Activated B cell treated with CpG ODN at 0.5 μM for 24 hours (primary cell): ENCODE measurements at regions not wholly inside any gene's neighbourhood (a gene's known extent, or its start where the extent isn't known, plus 50 kb on each side); places are given as distances from the start of the nearest gene placed in this dataset.
A peak's percentile ranks its signal among the peaks of the same experiment; 100 is the strongest.

Experiments
- ATAC-seq: fragments of 200-7000 bp; cut with Tn5 transposase; one replicate; pipeline ENCODE4 v1.10.0; 2021; ENCODE audit warnings: low read depth, mild to moderate bottlenecking, moderate library complexity
- CTCF ChIA-PET: fragments of 350-600 bp; sonication (Branson Sonifier 250); formaldehyde crosslinking; loops from one replicate; lab custom pipeline; 2021; ENCODE audit warnings: antibody characterized with exemption; lab: Charles Lee
- POLR2A ChIA-PET: fragments of 350-600 bp; sonication (Branson Sonifier 250); formaldehyde crosslinking; loops from one replicate; lab custom pipeline; 2021; ENCODE audit warnings: antibody characterized with exemption; lab: Charles Lee
- DNase-seq: peaks from one replicate; pipeline ENCODE4 v3.0.0; 2022
- H3K27ac Mint-ChIP-seq: one replicate; pipeline ENCODE4 v1.8.0; 2020; ENCODE audit warnings: mixed read lengths
- H3K27me3 Mint-ChIP-seq: one replicate; pipeline ENCODE4 v1.8.0; 2021; ENCODE audit warnings: mixed read lengths
- H3K36me3 Mint-ChIP-seq: one replicate; pipeline ENCODE4 v1.8.0; 2021; ENCODE audit warnings: low read depth, mixed read lengths
- H3K4me1 Mint-ChIP-seq: one replicate; pipeline ENCODE4 v1.8.0; 2021; ENCODE audit warnings: mixed read lengths
- H3K4me3 Mint-ChIP-seq: one replicate; pipeline ENCODE4 v1.8.0; 2020; ENCODE audit warnings: mild to moderate bottlenecking, mixed read lengths
- H3K9me3 Mint-ChIP-seq: one replicate; pipeline ENCODE4 v1.8.0; 2020; ENCODE audit warnings: mixed read lengths
- intact Hi-C: fragments of 100-400 bp; cut with micrococcal nuclease; formaldehyde crosslinking; loops from one replicate; pipeline ENCODE4 v1.15.1; 2024
- TF ChIP-seq, protein P1 (sequence below): fragments of 200-600 bp; IDR thresholded peaks from one replicate; pipeline ENCODE4 v1.8.0; 2022; ENCODE audit warnings: antibody characterized with exemption, mild to moderate bottlenecking

DNA sequence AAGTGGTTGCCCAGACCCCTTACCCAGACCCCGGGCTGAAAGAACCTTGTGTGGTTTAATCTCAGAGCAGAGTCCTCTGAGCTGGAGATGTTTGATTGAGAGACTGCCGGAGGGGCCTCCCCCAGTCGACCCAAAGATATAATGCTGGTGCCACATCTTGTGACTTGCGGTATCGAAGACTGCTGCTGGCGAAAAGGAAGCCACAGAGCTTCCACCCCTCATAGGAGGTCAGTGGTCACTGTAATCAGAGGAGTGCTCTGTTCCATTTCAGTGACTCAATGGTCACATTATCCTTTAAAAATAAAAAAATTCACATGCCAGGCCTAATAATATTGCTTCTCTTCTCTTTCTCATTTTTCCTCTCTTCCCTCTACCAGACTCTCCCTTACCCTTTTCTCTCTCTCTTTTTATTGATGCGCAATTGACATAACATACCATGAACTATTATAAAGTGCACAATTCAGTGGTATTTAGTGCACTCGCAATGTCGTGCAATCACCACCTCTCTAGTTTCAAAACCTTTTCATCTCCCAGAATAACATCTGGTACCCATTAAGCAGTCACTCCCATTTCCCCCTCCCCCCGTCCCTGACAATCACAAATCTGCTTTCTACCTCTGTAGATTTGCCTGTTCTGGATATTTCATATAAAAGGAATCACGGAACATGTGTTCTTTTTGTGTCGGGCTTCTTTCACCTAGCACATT is 52.6 kb upstream of the LYST start:
- ChIA-PET POLR2A (interaction anchor here (1.3 kb wide), 1 partner anchor 51 kb away, joined by 4 read pairs; no protein-coding TSS in a partner anchor), CTCF (no interaction called here)
- Mint-ChIP-seq H3K27me3 (no peaks in the 10 kb centered on the region), H3K9me3 (no peaks in the 10 kb centered on the region), H3K27ac (no peak overlapping the region), H3K4me3 (no peak overlapping the region), H3K36me3 (no peaks in the 10 kb centered on the region), H3K4me1 (peaks cover 58% of the 10 kb centered on the region)
- DNase-seq (no peak), ATAC-seq (no peak)
- intact Hi-C loops: loop anchor here (2.0 kb wide), 1 partner anchor 14 kb away; no protein-coding TSS in a partner anchor
- TF ChIP-seq, protein P1, sequence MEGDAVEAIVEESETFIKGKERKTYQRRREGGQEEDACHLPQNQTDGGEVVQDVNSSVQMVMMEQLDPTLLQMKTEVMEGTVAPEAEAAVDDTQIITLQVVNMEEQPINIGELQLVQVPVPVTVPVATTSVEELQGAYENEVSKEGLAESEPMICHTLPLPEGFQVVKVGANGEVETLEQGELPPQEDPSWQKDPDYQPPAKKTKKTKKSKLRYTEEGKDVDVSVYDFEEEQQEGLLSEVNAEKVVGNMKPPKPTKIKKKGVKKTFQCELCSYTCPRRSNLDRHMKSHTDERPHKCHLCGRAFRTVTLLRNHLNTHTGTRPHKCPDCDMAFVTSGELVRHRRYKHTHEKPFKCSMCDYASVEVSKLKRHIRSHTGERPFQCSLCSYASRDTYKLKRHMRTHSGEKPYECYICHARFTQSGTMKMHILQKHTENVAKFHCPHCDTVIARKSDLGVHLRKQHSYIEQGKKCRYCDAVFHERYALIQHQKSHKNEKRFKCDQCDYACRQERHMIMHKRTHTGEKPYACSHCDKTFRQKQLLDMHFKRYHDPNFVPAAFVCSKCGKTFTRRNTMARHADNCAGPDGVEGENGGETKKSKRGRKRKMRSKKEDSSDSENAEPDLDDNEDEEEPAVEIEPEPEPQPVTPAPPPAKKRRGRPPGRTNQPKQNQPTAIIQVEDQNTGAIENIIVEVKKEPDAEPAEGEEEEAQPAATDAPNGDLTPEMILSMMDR: no peak

DNA sequence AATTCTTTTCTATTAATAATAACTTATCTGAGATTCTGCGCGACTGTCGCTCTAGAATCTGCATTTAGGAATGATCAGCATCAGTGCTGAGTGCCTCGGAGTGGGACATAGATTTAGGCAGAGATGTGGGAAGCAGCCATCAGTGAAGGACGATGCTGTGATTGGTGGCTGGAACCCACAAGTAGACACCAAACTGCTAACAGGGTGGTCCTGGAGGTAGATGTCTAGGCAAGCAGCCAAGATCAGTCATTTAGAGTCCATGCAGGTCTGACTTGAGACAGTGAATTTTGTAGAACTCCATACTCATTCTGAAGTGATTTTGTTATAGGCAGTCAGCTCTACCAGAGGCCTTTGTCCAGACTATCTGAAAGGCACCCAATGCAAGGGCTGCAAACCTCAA is 51.8 kb upstream of the LYST start:
- POLR2A ChIA-PET: interaction anchor here (0.9 kb wide), 1 partner anchor 36 kb away, joined by 3 read pairs; no protein-coding TSS in a partner anchor

DNA sequence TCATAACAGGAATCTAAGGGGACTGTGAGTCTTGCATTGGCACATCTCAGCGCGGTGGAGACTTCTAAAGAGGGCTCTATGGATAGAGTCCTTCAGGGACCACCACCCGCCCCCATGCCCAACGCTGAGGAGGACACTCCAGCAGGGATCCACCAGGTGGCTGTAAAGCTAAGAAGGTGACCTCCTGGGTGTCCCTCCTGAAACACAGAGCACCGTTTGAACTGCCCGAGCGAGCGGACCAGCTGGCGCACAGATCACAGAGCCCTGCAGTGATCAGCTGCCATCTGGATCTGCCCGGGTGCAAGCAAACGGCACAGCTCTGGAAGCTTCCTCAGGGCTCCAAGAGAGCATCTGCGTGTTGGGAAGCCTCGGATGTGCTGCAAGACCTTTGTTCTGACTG is 51.3 kb upstream of the LYST start:
- DNase-seq: no peak
- H3K9me3 Mint-ChIP-seq: no peaks in the 10 kb centered on the region
- no peak for ATAC-seq
- intact Hi-C loops: loop anchor here (2.0 kb wide), 1 partner anchor 15 kb away; no protein-coding TSS in a partner anchor
- peaks cover 45% of the 10 kb centered on the region for H3K4me1 Mint-ChIP-seq
- no peak overlapping the region for H3K4me3 Mint-ChIP-seq
- TF ChIP-seq, protein P1: no peak
- ChIA-PET POLR2A (interaction anchor here (0.7 to 1.5 kb wide), 8 partner anchors 11 to 53 kb away, joined by 3 to 10 read pairs (median 4); no protein-coding TSS in a partner anchor), CTCF (interaction anchor here (1.4 kb wide), 1 partner anchor 54 kb away, joined by 9 read pairs; no protein-coding TSS in a partner anchor)
- no peaks in the 10 kb centered on the region for H3K27me3 Mint-ChIP-seq
- H3K27ac Mint-ChIP-seq: no peak overlapping the region
- H3K36me3 Mint-ChIP-seq: no peaks in the 10 kb centered on the region

More for the DNA sequence above, 51.8 kb upstream of the LYST start:
- H3K4me1 Mint-ChIP-seq: peaks cover 50% of the 10 kb centered on the region
- no peaks in the 10 kb centered on the region for H3K27me3 Mint-ChIP-seq
- H3K27ac Mint-ChIP-seq: no peak overlapping the region
- intact Hi-C loops: loop anchor here (2.0 kb wide), 1 partner anchor 14 kb away; no protein-coding TSS in a partner anchor
- DNase-seq: no peak
- CTCF ChIA-PET: no interaction called here
- no peaks in the 10 kb centered on the region for H3K36me3 Mint-ChIP-seq
- no peak overlapping the region for H3K4me3 Mint-ChIP-seq
- no peak for ATAC-seq
- TF ChIP-seq, protein P1: no peak
- H3K9me3 Mint-ChIP-seq: no peaks in the 10 kb centered on the region

DNA sequence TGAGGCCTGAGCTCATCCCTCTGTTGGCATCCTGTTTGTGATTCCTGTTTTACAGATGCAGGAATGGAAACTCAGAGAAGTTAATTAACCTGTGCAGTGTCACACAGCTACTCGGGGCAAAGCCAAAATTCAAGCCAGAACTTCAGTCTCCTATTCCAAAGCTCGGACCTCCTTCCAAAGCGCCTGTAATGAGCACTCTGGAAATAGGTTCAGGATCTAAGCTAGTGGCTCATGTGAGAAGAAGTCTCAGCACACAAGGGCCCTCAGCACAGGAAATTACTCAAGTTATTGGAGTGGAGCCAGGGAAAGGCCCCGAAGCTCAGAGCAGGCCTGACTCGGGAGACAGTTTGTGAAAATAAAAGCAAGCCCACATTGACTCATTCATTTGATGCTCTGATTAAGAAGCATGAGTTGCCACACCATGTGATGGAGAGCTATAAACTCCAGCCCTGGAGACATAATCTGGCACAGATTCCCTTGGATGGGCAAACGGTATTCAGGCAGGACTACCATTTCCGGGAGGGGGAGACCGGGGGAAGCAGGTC is 50.6 kb upstream of the LYST start:
- Mint-ChIP-seq H3K9me3 (no peaks in the 10 kb centered on the region), H3K4me3 (no peak overlapping the region), H3K4me1 (peaks cover 38% of the 10 kb centered on the region), H3K36me3 (no peaks in the 10 kb centered on the region), H3K27ac (peak overlapping the region; percentile 68), H3K27me3 (no peaks in the 10 kb centered on the region)
- ChIA-PET CTCF (interaction anchor here (1.4 kb wide), 1 partner anchor 55 kb away, joined by 9 read pairs; no protein-coding TSS in a partner anchor), POLR2A (interaction anchor here (0.7 to 1.5 kb wide), 9 partner anchors 12 to 79 kb away, joined by 3 to 10 read pairs (median 5); no protein-coding TSS in a partner anchor)
- intact Hi-C loops: no loop called here
- ATAC-seq (peak; percentile 90), DNase-seq (no peak)
- TF ChIP-seq, protein P1: no peak
